Fibroblast of peridontal ligament (primary cell): ENCODE measurements at regions not wholly inside any gene's neighbourhood (a gene's known extent, or its start where the extent isn't known, plus 50 kb on each side); places are given as distances from the start of the nearest gene placed in this dataset.

Source experiments
- DNase-seq: peaks from one replicate; pipeline ENCODE4 v3.0.0-alpha.2; 2010; ENCODE audit errors: extremely low read depth

- peak; percentile 42 for DNase-seq
Measured at GRCh38 chr5:141747152-141748141, 65.4 kb upstream of the ARAP3 start.

DNA sequence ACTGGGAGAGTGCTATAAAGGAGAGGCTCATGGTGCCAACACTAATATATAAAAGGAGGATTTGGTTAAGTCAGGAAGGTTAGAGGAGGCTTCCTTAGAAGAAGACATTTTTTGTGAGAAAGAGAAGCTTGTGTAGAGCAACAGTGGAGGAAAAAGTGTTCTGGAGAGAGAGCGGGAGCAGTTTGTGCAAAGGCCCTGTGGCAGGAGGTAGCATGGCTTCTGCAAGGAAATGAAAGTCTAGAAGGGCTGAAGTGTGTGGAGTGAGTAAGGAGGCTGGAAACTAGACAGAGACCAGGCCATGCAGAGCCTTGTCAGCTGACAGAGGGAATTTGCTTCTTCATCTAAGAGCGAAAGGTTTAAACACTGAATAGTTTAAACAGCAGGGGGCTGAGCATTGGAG is 64.4 kb upstream of the ARAP3 start:
- no peak for DNase-seq

- no peak for DNase-seq
Measured at GRCh38 chr5:141745390-141745789, 63.4 kb upstream of the ARAP3 start.

DNA sequence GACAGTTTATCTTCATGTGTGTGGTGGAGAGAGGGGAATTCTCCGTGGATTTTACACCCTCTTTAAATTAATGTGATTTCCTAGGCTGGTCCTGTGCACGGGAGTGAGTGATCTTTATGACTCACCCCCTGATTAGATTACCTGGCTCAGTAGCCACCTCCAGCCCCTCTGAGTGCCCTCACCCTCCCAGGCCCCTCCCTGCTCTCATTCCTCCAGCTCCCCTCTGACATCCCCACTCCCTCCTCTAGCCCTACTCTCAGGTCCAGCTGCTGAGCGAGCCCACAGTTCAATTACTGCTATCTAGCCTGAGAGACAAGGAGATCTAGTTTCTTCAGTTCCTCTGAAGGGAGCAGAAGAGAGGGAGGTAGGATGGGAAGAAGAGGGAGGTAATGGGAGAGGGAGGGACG is 61.8 kb upstream of the ARAP3 start:
- no peak for DNase-seq

GRCh38 chr5:141742866-141743851 is 61.1 kb upstream of the ARAP3 start:
- DNase-seq, result peak; percentile 26

DNA sequence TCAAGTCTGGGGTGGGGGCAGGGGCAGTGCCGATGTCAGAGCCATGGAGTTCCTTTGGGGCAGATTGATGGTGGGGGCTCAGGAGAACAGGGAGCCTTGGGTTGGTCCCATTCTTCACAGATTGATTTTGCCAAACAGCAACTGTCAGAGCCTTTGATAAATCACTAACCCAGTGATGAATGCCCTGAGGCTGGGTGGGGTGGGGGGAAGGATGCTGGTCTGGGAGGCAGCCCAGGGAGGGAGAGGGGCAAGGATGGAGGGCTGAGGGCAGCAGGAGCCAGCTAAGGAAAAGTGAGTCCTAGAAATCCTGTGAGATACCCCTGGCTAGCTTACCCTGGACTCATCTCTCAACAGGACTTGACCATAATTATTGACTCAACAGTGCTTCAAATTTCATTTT is 60.1 kb upstream of the ARAP3 start:
- no peak for DNase-seq

DNA sequence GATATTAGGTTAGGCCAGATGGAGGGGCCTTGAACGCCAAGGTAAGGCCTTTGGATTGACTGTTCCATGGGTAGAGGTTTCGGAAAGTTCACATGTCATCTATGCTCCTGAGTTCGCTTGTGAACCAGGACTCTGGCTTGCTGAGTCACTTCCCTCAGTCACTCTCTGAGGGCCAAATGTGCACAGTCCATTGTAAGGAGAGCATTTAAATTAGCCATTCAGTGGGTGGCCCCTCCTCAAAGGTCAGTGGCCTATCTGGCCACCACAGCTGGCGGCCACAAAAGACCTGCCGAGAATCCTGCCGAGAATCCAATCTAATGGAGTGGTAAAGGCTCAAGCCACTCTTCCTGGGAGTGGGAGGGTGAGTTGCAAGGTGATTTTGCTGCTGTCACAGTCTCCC is 58.9 kb upstream of the ARAP3 start:
- no peak for DNase-seq

- no peak for DNase-seq
Measured at GRCh38 chr5:141737535-141737934, 55.5 kb upstream of the ARAP3 start.

DNA sequence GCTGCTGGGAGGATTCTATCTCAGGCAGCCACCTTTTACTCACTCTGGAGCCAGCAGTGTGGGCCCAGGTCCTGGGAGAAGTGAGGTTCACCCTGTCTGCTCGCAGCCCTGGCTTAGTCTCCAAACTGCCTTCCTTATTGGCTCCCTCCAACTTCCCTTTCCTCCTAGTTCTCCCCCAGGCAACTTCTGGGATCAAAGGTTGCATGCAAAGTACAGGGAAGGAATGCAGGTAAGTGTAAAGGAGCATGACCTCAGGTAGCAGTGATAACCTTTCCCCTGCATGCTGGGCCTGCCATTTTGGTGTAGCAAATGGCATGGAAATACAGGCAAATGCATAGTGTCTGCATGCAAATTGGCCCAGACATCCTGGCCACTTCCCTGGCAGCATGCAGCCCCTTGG is 53.8 kb upstream of the ARAP3 start:
- DNase-seq, result no peak

- DNase-seq, result peak; percentile 62
Measured at GRCh38 chr5:141734501-141735229, 52.6 kb upstream of the ARAP3 start.

DNA sequence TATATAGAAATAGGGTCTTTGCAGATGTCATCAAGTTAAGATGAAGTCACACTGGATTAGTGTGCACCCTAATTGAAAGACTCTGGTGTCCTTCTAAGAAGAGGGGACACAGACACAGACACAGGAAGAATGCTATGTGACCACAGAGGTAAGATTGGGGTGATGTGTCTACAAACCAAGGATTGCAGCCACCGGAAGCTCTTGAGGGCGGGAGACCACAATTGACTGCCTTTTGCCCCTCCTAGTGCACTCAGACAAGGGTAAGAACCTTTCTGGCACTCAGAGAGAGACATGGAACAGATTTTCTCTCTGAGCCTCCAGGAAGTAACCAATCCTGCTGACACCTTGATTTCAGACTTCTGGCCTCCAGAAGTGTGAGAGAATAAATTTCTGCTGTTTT is 51.2 kb upstream of the ARAP3 start:
- DNase-seq, result no peak

DNA sequence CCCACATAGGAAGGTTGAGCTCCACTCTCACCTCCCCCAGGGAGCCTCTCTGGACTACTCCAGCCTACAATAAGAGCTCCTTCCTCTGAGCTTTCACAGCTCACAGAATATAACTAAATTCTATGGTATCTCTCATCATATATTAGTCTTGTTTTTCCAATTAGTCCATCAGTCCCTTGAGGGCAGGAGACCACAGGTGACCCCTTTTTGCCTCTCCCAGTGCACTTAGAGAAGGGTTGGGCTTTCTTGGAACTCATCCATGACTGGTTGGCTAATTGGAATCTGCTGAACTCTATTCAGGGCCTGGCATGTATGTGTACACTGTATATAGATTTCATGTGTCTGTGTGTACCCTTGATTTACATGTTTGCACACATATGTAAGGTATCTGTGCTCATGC is 50.4 kb upstream of the ARAP3 start:
- no peak for DNase-seq
